AG20443 (cell line): ENCODE measurements at regions not wholly inside any gene's neighbourhood (a gene's known extent, or its start where the extent isn't known, plus 50 kb on each side); places are given as distances from the start of the nearest gene placed in this dataset.
A peak's percentile ranks its signal among the peaks of the same experiment; 100 is the strongest.
"Not testable (repeated sequence)": the region's sequence is repeated elsewhere in the genome, so short reads cannot be mapped to it uniquely, and the experiment has no call there.

Experiments used
- DNase-seq: peaks from one replicate; pipeline ENCODE4 v3.0.0; 2012; ENCODE audit warnings: low spot score, mixed read lengths

DNA sequence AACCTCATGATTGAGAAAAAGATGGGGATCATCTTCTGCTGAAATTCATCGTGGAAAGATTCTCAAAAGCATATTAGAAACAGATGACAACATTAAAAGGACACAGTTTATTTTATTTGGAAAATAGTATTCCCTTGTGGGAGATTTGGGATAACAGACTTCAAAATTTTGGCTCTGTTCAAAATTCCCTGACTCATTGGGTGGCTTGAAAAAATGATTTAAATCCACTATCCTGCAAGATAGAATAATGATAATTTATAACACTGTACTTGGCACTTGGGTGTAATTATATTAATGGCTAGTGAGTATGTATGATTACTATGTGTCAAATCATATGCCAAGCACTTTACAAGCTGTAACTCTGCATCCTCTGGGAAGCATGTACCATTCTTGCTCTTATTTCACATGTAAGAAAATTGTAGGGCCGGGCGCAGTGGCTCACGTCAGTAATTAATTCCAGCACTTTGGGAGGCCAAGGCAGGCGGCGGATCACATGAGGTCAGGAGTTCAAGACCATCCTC, 128.8 kb downstream of the LMNTD1 start:
- DNase-seq = peak; percentile 41

DNA sequence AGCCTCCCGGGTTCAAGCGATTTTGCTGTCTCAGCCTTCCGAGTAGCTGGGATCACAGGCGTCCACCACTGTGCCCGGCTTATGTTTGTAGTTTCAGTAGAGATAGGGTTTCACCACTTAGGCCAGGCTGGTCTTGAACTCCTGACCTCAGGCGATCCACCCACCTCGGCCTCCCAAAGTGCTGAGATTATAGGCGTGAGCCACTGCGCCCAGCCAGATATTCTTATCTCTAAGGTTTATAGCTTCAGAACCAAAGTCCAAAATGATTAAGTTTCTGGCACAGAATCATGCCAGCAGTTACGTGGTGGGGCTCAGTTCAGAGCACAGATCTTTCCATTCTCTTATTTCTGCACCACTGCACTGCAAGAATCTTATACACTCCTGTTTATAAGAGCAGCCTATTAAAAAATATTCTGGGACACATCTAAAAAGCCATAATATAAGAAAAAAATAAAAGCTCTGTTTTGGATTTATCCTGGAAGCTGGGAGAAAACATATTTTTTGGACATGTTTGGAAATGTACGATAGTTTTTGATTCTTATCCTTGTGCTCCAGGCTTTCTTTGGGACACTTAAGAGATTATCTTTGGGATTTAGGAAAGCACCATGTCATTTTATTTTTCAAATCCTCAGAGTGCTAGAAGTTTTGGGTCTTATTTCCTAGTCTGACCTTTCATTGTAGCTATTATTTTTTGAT, 129.6 kb downstream of the LMNTD1 start:
- no peak for DNase-seq

DNA sequence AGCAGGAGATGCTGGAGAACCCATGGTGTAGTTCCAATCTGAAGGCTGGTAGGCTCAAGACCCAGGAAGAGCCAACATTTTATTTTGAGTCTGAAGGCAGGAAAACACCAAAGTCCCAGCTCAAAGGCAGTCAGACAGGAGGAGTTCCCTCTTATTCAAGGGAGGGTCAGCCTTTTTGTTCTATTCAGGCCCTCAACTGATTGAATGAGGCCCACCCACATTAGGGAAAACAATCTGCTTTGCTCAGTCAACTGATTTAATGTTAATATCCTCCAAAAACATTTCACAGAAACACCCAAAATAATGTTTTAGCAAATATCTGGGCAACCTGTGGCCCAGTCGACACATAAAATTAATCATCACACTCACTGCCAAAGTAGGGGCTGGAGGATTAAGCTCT, 130.8 kb downstream of the LMNTD1 start:
- no peak for DNase-seq

DNA sequence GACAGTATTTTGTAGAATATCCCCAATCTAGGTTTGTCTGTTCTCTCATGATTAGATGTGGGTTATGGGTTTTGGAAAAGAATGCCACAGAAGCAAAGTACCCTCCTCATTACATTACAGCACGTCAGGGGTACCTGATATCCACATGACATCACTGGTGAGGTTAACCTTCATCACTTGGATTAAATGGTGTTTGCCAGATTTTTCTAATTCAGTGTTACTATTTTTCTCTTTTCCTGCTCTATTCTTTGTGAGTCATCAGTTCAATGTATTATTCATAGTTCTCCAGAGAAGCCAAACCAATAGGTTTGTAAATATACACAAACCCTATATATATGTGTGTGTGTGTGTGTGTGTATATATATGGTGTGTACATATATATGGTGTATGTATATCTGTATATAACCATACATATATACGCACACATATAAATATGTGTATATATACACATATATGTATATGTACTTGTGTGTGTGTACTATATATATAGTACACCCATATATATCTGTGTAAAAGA, 131.4 kb downstream of the LMNTD1 start:
- no peak for DNase-seq

DNA sequence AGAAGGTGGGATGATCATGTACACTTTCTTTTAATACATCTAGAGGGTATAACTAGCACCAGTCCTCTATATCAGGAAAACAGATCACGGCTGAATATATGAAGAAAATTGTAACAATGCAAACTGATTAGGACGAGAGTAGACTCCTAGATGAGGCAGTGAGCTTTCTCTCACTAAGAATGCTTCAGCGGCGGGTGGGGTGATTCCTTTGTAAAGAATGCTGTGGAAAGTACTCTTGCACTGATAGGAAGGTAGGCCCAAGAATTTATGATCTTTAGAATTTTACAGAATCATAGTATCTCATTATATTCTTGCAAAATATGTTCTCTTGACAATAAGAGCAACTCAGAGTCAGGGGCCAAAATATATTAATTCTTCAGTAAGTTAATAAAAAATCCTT, 133.0 kb downstream of the LMNTD1 start:
- no peak for DNase-seq

DNA sequence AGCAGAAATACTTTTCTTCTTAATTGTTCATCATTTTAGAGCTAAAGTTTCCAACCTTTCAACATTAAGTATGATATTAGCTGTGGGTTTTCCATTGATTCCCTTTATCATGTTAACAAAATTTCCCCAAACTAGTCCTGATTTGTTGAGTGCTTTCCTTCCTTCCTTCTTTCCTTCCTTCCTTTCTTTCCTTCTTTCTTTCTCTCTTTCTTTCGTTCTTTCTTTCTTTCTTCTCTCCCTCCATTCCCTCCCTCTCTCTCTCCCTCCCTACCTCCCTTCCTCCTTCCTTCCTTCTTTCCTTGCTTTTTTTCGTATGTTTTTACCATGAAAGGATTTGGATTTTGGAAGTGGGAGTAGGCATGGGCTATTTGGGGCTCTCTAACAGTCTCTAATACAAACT, 133.5 kb downstream of the LMNTD1 start:
- no peak for DNase-seq

DNA sequence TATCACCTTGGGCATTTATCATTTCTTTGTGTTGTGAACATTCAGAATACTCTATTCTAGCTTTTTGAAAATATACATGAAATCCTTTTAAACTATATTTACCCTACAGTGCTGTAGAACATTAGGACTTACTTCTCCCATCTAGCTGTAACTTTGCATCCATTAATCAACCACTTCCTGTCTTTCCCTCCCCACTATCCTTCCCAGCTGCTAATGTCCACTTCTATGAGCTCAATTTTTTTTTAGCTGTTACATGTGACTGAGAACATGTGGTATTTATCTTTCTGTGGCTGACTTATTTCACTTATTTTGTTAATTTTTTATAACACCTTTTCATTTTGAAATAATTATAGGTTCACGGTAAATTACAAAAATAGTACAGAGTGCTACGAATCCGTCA, 136.0 kb downstream of the LMNTD1 start:
- no peak for DNase-seq

DNA sequence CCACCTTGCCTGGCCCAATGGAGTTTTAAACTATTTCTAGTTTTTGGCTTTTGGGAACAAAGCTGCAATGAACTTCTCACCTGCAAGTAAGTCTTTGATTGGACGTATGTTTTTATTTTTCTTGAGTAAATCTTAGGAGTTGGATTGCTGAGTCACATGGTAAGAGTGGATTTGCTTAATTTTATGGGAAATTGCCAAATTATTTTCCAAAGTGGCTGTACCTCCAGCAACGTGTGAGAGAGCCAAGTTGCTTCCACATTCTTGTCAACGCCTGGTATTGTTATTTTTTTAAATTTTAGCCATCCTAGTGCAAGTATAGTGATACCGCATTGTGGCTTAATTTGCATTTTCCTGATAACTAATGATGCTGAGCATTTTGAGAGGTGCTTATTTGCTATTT, 136.6 kb downstream of the LMNTD1 start:
- DNase-seq = no peak

DNA sequence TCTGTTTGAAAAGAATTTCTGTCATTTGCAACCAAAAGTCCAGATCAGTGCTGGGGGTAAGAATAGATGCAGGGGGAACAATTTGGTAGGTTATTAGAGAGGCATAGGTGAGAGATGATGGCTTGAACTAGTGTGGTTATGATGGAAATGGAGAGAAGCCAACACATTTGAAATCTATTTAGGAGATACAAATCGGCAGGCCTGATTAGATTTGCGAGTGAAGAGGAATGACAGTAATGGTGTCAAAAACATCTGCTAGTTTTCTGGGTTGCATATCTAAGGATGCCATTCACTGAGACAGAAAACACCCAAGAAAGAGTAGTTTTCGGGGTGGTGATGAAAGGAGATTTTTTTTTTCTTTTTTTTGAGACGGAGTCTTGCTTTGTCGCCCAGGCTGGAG, 138.1 kb downstream of the LMNTD1 start:
- DNase-seq = no peak

DNA sequence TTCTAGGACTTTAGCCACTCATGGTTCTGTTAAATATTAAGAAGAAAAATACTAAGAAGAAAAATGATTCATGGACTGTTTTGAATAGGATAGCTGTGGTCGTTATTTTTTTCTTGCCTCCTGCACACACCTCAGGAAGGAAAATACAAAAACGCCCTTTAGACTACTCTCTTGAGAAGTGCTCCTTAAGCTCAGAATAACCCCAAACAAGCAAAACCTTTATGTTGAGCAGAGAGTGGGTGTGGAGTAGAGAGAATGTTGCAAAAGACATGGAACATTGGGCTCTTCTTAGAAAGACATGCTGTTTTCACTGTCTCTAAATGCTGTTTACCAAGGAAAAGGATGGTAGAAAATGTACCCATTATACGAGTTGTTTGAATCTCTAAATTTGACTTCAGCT, 140.3 kb downstream of the LMNTD1 start:
- DNase-seq = no peak

DNA sequence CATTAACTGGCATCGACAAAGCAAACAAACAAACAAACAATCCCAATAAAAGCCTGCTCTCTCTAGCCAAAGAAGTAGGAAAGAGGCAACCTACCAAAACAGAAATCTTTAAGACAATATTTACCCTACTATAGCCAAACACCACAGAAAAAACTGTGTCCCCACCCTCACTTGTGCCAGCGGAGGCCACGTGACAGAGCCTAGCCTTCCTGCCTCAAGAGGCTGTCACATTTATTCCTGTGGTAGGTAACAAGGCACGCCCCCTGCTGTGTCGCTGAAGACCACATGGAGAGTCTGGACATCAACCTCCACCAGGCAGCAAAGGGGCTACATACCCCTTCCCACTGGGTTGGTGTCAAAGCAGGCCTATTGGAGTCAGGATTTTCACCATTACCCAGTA, 148.1 kb downstream of the LMNTD1 start:
- DNase-seq = no peak

DNA sequence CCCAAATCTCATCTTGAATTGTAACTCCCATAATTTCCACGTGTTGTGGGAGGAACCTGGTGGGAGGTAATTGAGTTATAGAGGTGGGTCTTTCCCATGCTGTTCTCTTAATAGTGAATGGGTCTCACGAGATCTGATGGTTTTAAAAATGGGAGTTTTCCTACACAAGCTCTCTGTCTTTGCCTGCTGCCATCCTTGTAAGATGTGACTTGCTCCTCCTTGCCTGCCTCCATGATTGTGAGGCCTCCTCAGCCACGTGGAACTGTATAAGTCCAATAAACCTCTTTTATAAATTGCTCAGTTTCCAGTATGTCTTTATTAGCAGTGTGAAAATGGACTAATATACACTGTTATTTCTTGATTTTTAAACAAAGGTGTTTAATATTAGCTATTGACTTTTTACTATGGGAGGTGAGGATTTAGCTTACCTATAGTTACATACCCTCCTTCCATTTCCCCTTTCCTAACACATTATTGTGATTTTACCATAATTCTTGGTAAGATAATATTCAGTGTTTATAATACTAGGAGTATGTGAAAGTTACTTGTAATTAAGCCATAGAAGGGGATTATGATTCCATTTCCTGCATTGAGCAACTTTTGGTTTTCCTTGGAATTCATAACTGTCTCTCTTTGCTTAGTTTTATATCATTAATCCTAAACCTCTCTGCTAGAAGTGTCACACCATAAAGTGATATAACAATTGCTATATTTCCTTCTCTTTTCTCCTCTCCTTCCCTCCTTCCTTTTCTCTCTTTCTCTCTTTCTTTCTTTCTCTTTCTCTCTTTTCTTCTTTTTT, 151.0 kb upstream of the KRAS start:
- no peak for DNase-seq

DNA sequence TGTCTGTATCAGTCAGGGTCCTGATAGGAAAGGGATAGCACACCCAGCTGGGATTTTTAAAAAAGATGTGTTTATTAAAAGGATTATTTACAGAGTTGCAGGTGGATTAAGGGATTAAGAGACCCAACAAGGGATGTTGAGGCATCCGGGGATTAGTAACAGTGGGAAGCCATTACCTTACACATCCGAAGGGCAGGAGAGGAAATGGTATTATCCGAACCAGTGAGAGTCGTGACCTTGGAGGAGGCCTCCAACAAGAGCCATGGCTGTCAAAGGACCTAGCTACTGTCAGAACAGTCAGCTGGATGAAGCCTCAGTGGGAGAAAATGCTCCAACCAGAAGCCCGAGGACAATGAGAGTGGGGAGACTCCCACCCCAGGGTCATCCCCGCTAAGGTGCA, 146.3 kb upstream of the KRAS start:
- no peak for DNase-seq

DNA sequence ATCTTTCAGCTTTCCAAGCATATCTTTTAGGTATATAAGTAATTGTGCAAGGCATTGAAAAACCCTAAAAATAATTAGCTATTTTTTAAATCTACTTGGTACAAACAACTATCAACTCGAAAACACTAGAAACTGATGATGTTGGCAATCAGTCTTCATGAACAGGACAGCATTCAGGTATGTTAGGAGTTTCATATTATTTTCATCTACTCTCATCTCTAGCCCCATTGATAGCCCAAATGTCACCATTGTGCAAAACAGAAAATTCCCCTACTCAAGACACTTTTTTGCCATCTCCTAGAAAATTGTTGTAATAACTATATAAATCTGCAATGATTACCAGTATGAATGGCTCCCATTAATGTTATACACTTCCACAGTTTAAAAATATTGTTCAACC, 144.5 kb upstream of the KRAS start:
- no peak for DNase-seq

DNA sequence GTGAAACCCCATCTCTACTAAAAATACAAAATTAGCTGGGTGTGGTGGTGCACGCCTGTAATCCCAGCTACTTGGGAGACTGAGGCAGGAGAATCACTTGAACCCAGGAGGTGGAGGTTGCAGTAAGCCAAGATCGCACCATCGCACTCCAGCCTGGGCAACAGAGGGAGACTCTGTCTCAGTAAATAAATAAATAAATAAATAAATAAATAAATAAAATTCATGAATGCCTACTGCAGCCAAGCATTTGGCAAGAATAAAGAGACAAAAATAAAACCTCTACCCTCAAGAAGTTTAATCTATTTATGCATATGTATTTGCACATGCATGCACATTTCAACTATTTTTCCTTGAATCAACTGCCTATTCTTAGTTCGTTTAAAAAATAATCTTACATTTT, 144.0 kb upstream of the KRAS start:
- DNase-seq = not testable (repeated sequence)

DNA sequence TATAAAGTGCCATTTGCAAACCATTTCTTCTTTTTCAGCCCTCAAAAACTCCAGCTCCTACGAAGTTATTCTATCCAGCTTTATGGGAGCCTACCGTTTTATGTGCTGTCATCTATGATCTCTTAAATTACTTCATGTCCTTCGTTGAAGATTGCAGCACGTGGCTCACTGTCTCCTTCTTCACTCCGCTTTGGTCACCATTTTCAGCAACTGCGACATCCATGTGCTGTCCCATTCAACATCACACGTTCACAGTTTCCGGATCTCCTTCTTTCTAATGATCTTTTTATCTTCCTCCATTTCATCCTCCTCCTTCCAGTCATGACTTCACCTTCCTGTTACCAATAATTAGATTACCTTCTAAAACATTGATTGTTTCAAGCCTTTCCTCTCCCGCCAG, 143.3 kb upstream of the KRAS start:
- no peak for DNase-seq

DNA sequence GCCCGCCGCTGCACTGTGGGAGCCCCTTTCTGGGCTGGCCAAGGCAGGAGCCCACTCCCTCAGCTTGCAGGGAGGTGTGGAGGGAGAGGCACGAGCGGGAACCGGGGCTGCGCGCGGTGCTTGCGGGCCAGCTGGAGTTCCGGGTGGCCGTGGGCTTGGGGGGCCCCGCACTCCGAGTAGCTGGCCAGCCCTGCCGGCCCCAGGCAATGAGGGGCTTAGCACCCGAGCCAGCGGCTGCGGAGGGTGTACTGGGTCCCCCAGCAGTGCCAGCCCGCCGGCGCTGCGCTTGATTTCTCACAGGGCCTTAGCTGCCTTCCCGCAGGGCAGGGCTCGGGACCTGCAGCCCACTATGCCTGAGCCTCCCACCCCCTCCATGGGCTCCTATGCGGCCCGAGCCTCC, 140.6 kb upstream of the KRAS start:
- DNase-seq = not testable (repeated sequence)

DNA sequence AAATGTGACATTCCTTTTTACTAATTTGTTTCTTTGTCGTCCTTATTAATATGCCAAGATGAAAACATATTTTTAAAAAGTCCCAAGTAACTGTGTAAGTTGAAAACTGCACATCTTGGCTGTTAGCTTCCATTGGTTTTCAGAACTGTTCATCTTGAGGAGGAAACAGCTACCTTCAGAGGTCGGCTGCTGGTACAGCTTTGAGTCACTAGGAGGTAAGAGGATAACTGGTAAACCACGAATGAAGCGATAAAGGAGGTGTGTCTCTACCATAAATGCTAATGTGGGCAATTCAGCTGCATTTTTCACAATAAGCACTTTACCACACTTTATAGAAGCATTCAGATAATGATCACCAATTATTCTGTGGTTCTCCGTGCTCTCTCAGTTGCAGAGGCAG, 137.5 kb upstream of the KRAS start:
- DNase-seq = no peak

DNA sequence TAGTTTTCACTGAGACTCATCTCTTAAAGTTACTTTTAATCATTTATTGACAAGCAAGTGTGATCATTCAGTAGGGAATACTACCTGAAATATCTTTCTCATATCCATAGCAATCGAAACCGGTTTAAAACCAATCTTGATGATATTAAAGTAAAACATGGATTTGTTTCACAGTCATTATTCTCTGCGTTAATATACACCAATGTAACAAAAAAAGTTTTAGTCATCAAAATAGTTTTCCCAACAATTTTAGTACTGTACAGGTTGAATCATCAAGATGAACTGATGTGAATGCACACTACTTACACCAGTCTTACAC, 137.0 kb upstream of the KRAS start:
- DNase-seq = no peak

DNA sequence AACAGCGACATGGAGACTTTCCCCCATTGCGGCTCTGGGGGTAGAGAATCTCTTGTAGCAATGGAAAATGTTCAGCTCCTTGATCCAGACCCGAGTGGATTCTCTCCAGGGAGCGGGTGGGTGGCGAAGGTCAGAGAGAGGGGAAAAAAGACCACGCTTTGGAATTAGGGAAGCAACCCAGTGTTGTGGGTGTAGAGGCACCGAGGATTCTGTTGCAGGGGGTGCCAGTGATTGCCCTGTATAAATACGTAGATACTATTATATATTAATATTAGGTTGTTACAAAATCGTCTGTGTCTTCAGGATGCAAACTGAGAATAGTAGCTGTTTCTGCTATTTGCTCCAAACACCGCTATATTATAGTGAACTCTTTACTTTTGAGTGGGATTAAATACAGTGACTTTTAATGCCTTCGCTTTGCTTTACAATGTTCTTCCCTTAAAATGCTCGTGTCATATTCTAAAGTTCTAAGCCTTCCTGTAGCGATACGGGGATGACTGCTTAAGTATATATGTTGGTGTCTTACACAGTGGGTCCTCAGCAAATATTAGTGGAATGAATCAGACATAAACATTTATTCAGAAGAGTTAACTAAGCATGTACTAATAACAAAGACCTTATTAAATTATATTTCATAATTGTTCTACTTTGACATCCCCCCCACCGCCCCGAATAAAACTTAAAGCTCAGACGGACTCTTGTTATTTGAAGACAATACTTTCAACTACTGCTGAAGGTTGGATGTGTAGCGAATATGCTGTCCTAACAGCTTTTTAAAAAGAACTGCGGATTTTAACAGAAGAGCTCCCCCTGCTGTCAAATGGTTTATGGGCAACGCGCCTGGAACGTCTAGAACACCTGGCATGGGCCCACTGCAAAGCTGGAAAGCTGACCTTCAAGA, 136.4 kb upstream of the KRAS start:
- peak; percentile 69 for DNase-seq

DNA sequence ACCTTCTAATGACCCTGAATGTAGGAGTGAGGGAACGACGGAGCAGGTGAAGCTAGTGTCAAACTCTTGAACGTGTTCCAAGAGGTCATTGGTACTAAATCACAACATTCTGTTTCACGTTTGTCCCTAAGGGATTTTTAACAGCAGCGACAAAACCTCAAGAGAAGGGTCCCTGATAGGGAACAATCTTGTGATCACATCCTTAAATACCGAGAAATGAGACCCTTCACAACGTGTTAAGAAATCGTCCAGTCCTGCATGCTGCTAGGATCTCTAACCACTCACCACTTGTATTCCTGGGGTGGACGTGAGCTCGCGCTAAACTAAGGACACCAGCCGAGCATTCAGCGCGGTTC, 134.1 kb upstream of the KRAS start:
- DNase-seq = no peak

DNA sequence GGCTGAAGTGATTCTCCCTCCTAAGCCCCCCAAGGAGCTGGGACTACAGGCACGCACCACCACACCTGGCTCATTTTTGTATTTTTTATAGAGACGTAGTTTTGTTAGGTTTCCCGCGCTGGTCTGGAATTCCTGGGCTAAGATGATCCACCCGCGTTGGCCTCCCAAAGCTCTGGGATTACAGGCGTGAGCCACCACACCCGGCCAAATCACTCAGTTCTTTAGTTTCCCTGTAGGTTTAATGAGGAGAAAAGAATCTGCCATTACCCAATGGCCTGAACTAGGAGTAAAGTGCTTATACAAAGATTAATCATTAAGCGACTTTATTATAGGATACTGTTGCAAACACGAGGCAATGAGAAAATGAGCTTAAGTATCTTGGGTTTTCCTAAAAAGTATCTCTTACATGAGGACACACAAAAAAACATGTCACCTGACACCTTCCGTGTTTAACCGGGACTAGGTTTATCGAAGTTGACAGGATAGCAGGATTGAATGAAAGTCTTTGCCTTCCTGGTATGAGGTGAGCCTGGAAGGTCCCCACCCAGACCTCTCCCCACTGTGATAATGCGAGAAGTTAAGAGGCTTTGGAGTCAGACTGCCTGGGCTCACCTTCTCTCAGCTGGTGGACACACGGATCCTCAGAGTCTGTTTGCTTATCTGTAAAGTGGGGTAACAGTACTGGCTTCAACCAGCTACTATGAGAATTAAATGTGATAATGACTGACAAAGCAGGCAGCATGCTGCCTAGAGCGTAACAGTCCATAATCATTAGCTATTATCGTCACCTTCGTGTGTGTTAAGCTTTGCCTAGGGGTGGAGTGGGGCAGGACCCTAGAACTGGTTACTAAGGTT, 133.5 kb upstream of the KRAS start:
- no peak for DNase-seq
